Cardiac fibroblast (primary cell): ENCODE measurements at regions not wholly inside any gene's neighbourhood (a gene's known extent, or its start where the extent isn't known, plus 50 kb on each side); places are given as distances from the start of the nearest gene placed in this dataset.
A peak's percentile ranks its signal among the peaks of the same experiment; 100 is the strongest.

Experiments used
- DNase-seq, 2 donors: peaks; one replicate each; pipeline versions ENCODE4 v3.0.0 to v3.0.0-alpha.2; 2010; ENCODE audit warnings: low read depth in 2 of 2
- H3K4me3 ChIP-seq, 2 donors: replicated peaks in 1 of 2; 1 replicate in 1 of 2; 2 replicates in 1 of 2; pipeline ENCODE4 v1.5.1; 2011; ENCODE audit warnings: low read depth in 2 of 2, low read length in 2 of 2, mild to moderate bottlenecking in 2 of 2, moderate library complexity in 1 of 2
- CTCF ChIP-seq: IDR thresholded peaks from one replicate; pipeline ENCODE4 v1.5.1; 2011; ENCODE audit warnings: low read depth, mild to moderate bottlenecking, low read length, inconsistent platforms

DNA sequence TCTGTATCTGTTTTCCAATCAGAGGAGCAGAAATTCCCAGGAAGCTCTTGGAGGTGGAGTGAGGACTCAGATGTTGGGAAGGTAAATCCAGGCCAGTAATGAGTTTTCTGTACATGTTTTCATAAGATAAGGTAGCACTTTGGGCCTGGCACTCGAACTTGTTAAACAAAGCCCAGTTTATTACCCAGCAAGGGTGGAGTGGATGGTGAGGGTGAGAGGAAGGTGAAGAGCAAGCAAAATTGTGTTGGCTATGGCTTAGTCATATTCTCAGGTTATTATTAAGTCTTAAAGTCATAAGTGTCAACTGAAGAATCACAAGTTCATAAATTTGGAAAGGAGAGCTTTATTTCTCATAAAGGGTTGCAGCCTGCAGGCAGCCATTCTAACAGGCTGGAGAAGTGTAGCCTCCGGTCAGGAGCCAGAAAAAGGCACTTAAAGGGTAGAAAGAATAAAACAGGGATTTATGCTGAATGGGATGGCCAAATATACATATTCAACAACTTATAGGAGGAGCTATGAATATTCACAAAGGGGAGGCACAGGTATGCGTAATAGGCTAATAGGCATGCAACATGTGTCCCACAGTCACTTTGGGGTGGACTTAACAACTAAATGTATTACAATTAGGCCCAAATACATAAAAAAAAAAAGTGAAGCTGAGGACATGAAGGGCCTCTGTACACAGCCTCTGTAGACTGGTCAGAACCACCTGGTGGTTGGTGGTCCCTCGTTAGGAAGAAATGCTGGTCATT, 523.9 kb downstream of the LMO4 start:
- DNase-seq = no peak
- no peak overlapping the region for H3K4me3 ChIP-seq
- no peak for TF ChIP-seq CTCF

GRCh38 chr1:87853576-87854351, 525.1 kb downstream of the LMO4 start:
- TF ChIP-seq CTCF = no peak
- no peak overlapping the region for H3K4me3 ChIP-seq
- DNase-seq = peak; percentile 81 to 91

- no peak for DNase-seq
- no peak overlapping the region for H3K4me3 ChIP-seq
- TF ChIP-seq CTCF = no peak
Measured at GRCh38 chr1:87863317-87863716, 534.6 kb downstream of the LMO4 start.

DNA sequence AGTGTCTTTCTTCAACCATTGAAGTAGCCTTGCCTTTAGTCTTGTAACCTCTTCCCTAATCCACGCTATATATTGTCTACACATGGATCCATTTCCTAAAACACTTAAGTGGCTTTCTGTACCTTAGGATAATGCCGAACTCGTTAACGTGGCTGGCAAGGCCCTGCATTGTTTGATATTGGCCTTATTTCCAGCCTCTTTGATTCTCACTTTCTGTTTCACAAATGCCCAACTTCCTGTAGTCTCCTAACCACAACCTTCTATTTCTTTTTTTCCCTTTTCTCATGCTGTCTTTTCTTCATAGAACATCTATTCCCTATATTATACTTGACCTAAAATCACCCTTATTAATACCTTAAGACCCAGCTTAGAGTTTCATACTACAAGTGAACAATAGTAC, 536.0 kb downstream of the LMO4 start:
- no peak overlapping the region for H3K4me3 ChIP-seq
- no peak for TF ChIP-seq CTCF
- DNase-seq = no peak

GRCh38 chr1:87866416-87866815, 537.7 kb downstream of the LMO4 start:
- no peak overlapping the region for H3K4me3 ChIP-seq
- no peak for TF ChIP-seq CTCF
- no peak for DNase-seq

GRCh38 chr1:87867626-87868025, 538.9 kb downstream of the LMO4 start:
- H3K4me3 ChIP-seq = no peak overlapping the region
- DNase-seq = peak; percentile 34 to 77
- no peak for TF ChIP-seq CTCF
